ENCODE measurements at regions not wholly inside any gene's neighbourhood (a gene's known extent, or its start where the extent isn't known, plus 50 kb on each side); places are given as distances from the start of the nearest gene placed in this dataset.

DNA sequence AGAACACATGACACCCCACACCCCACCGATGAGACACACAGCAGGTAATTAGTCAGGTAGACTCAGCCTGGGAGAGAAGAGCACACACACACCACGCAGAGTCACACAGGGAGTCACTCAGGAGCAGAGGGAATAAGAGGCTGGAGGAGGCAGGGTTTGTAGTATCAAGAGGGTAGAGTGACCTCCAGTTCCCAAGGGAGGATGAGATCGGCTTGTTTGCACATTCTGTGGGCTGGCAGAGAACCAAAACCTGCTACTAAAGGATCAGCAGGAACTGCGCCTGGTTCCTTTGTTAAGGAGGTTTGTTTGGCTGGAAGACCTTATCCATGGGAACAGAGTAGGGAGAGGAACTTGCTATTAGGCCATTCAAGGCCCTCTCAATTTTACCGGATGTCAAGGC is 281.4 kb upstream of the SLCO3A1 start:
- TF ChIP-seq PAX5 (IDR thresholded peaks at IDR 0.05; ENCODE audit: insufficient read depth, low read length, severe bottlenecking) (no peak), SPI1 (IDR thresholded peaks at IDR 0.05; ENCODE audit: low read depth, low read length) (no peak), POLR2A (IDR thresholded peaks at IDR 0.05; ENCODE audit: low read depth, low read length) (no peak), POLR2AphosphoS5 (IDR thresholded peaks at IDR 0.05; ENCODE audit: low read depth, low read length) (no peak), TAF1 (IDR thresholded peaks at IDR 0.05; ENCODE audit: low read depth, low read length) (no peak), POU2F2 (IDR thresholded peaks at IDR 0.05; ENCODE audit: low read depth, low read length) (no peak)
- FAIRE-seq = no peak
- DNase-seq (ENCODE audit: insufficient read length, low spot score) = no peak

DNA sequence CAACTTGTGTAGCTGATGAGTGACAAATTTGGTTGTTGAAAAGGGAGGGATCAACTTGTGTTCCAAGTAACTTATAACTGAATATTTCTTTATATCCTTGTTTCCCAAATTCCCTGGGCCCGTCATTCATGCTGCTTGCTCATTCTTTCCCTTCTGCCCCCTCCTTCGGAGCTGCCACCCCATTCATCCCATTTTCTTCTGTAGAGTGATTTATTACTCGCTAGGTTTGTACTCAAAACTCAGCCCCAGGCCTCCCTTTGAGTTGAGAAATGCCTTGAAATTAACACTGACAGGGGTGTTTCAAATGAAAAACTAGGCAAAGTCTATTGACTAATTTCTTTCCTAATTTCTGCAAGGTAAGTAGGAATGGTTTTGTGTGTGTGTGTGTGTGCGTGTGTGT is 277.4 kb upstream of the SLCO3A1 start:
- TF ChIP-seq TAF1 (IDR thresholded peaks at IDR 0.05; ENCODE audit: low read depth, low read length) = no peak
- no peak for FAIRE-seq
- DNase-seq (ENCODE audit: insufficient read length, low spot score) = no peak

DNA sequence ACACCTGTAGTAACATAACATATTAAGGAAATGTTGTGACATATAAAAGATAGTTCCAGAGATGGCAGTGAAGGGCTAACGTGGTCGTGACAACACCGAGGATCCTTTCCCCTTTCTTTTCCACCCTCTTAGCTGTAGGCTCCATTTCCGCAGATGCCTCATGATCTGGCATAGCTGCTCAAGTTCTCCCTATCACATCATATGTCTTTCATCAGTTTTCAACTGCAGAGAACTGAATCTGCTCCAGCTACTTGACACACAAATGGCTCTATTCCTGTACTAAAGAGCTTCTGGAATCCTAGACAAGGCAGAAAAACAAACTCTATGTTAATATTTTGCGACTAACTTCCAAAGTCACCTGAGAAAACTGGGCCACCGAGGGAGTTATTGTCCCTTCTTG is 275.0 kb upstream of the SLCO3A1 start:
- DNase-seq (ENCODE audit: insufficient read length, low spot score) = no peak
- TF ChIP-seq POLR2AphosphoS5 (IDR thresholded peaks at IDR 0.05; ENCODE audit: low read depth, low read length) (no peak), TAF1 (IDR thresholded peaks at IDR 0.05; ENCODE audit: low read depth, low read length) (no peak), POLR2A (IDR thresholded peaks at IDR 0.05; ENCODE audit: low read depth, low read length) (no peak), SPI1 (IDR thresholded peaks at IDR 0.05; ENCODE audit: low read depth, low read length) (no peak), PAX5 (IDR thresholded peaks at IDR 0.05; ENCODE audit: insufficient read depth, low read length, severe bottlenecking) (no peak), POU2F2 (IDR thresholded peaks at IDR 0.05; ENCODE audit: low read depth, low read length) (no peak)
- FAIRE-seq = no peak

DNA sequence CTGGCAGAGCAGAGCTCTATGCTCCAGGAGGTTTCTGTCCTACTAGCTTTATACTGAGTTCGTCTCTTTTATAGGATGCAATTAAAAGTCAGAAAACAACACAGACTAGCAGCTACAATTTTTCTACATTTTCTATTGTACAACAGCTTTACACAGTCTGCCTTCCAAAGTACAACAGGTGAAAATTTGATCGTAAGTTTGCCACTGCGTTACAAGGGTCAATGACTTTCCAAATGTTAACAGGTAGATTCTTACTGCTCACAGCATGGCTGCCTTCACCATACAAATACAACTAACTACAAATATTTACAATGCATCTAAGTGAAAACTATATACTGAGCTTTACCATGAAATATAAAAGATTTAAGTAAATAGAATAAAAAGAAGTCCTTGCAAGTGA is 268.6 kb upstream of the SLCO3A1 start:
- FAIRE-seq (no peak), DNase-seq (ENCODE audit: insufficient read length, low spot score) (no peak)
- TF ChIP-seq POU2F2 (IDR thresholded peaks at IDR 0.05; ENCODE audit: low read depth, low read length) (no peak), POLR2A (IDR thresholded peaks at IDR 0.05; ENCODE audit: low read depth, low read length) (no peak), TAF1 (IDR thresholded peaks at IDR 0.05; ENCODE audit: low read depth, low read length) (no peak), SPI1 (IDR thresholded peaks at IDR 0.05; ENCODE audit: low read depth, low read length) (no peak), PAX5 (IDR thresholded peaks at IDR 0.05; ENCODE audit: insufficient read depth, low read length, severe bottlenecking) (no peak), POLR2AphosphoS5 (IDR thresholded peaks at IDR 0.05; ENCODE audit: low read depth, low read length) (no peak)

DNA sequence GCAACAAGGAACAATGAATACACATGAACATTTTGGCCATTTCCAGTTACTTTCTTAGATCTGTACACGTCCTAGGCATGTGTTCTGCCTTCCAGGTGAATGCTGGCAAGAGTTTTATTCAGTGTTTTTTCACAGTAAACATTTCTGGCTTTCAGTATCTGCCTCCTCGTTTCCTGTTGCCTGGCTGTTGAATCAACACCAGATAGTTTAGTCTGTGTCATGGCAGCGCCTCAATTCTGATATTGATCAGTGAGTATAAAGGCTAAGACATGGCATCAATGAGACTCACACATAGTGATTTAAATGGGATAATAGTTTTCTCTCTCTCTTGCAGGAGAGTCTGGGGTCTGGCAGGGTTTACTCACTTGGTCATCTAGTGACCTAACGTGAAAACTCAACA is 266.9 kb upstream of the SLCO3A1 start:
- DNase-seq (ENCODE audit: insufficient read length, low spot score) (no peak), FAIRE-seq (no peak)
- no peak for TF ChIP-seq SPI1 (IDR thresholded peaks at IDR 0.05; ENCODE audit: low read depth, low read length)
- no peak for TF ChIP-seq PAX5 (IDR thresholded peaks at IDR 0.05; ENCODE audit: insufficient read depth, low read length, severe bottlenecking)
- no peak for TF ChIP-seq POLR2A (IDR thresholded peaks at IDR 0.05; ENCODE audit: low read depth, low read length)
- TF ChIP-seq POLR2AphosphoS5 (IDR thresholded peaks at IDR 0.05; ENCODE audit: low read depth, low read length) = no peak
- no peak for TF ChIP-seq POU2F2 (IDR thresholded peaks at IDR 0.05; ENCODE audit: low read depth, low read length)
- no peak for TF ChIP-seq TAF1 (IDR thresholded peaks at IDR 0.05; ENCODE audit: low read depth, low read length)

DNA sequence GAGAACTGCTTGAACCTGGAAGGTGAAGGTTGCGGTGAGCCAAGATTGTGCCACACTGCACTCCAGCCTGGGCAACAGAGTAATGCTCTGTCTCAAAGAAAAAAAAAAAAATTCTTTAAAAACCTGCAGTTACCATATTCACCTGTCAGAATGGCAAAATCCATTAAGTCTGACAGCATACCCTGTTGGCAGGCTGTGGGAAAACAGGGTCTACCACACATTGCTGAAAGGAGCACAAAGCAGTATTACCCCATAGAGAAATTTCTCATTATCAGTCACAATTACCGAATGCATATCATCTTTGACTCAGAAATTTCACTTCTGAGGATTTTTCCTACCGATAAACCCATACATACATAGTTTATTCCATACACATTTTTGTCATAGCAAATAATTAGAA is 264.1 kb upstream of the SLCO3A1 start:
- no peak for DNase-seq (ENCODE audit: insufficient read length, low spot score)
- no peak for TF ChIP-seq POLR2AphosphoS5 (IDR thresholded peaks at IDR 0.05; ENCODE audit: low read depth, low read length)
- TF ChIP-seq TAF1 (IDR thresholded peaks at IDR 0.05; ENCODE audit: low read depth, low read length) = no peak
- TF ChIP-seq SPI1 (IDR thresholded peaks at IDR 0.05; ENCODE audit: low read depth, low read length) = no peak
- TF ChIP-seq POU2F2 (IDR thresholded peaks at IDR 0.05; ENCODE audit: low read depth, low read length) = no peak
- no peak for TF ChIP-seq POLR2A (IDR thresholded peaks at IDR 0.05; ENCODE audit: low read depth, low read length)
- TF ChIP-seq PAX5 (IDR thresholded peaks at IDR 0.05; ENCODE audit: insufficient read depth, low read length, severe bottlenecking) = no peak
- FAIRE-seq = no peak

DNA sequence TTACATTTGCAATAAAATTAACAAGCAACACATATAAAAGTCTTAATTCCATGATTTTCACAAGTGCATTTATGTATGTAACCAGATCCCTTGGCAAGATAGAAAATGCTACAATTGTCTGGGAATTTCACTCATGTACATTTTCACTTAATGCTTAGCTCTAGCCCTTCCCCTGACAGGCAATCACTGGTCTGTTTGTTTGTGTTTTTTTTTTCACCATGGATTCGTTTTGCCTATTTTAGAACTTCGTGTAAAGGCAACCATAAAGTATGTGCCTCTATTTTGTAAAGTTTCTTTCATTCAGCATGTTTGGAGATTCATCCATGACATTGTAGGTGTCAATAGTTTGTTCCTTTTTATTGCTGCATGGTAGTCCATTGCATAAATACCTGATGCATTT is 260.9 kb upstream of the SLCO3A1 start:
- FAIRE-seq (no peak), DNase-seq (ENCODE audit: insufficient read length, low spot score) (no peak)
- TF ChIP-seq POLR2AphosphoS5 (IDR thresholded peaks at IDR 0.05; ENCODE audit: low read depth, low read length) = no peak
- no peak for TF ChIP-seq TAF1 (IDR thresholded peaks at IDR 0.05; ENCODE audit: low read depth, low read length)
- TF ChIP-seq PAX5 (IDR thresholded peaks at IDR 0.05; ENCODE audit: insufficient read depth, low read length, severe bottlenecking) = no peak
- TF ChIP-seq POLR2A (IDR thresholded peaks at IDR 0.05; ENCODE audit: low read depth, low read length) = no peak
- TF ChIP-seq POU2F2 (IDR thresholded peaks at IDR 0.05; ENCODE audit: low read depth, low read length) = no peak
- TF ChIP-seq SPI1 (IDR thresholded peaks at IDR 0.05; ENCODE audit: low read depth, low read length) = no peak

DNA sequence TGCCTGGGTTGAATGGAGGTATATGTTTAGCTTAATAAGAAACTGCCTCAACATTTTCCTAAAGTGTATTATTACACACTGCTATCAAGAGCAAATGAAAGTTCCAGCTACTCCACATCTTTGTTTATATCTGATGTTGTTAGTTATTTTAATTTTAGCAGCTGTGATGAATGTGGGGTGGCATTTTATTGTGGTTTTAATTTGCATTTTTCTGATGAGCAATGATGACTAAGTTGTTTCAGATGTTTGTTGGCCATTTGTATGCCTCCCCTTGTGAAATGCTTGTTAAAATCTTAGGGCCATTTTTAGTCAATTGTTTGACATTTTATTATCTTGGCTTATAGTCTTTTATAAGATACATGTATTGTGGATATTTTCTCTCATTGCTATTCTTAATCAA is 260.4 kb upstream of the SLCO3A1 start:
- TF ChIP-seq POLR2AphosphoS5 (IDR thresholded peaks at IDR 0.05; ENCODE audit: low read depth, low read length) = no peak
- TF ChIP-seq POLR2A (IDR thresholded peaks at IDR 0.05; ENCODE audit: low read depth, low read length) = no peak
- FAIRE-seq = no peak
- no peak for DNase-seq (ENCODE audit: insufficient read length, low spot score)

DNA sequence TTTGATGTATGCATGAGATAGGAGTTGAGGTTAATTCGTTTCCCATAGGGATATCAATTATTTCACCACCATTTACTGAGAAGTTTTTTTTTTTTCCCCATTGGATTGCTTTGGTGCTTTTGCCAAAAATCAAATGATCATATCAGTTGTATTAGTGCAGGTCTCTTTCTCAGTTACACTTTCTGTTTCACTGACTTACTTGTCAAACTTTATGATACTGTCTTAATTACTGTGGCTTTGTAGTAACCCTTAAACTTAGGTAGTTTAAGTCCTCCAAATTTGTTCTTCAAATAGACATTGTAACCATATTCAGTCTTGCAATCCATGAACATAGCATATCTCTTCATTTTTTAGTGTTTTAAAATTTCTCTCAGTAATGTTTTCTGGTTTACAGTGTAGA is 259.9 kb upstream of the SLCO3A1 start:
- no peak for TF ChIP-seq POLR2AphosphoS5 (IDR thresholded peaks at IDR 0.05; ENCODE audit: low read depth, low read length)
- TF ChIP-seq TAF1 (IDR thresholded peaks at IDR 0.05; ENCODE audit: low read depth, low read length) = no peak
- TF ChIP-seq POU2F2 (IDR thresholded peaks at IDR 0.05; ENCODE audit: low read depth, low read length) = no peak
- TF ChIP-seq SPI1 (IDR thresholded peaks at IDR 0.05; ENCODE audit: low read depth, low read length) = no peak
- TF ChIP-seq POLR2A (IDR thresholded peaks at IDR 0.05; ENCODE audit: low read depth, low read length) = no peak
- no peak for TF ChIP-seq PAX5 (IDR thresholded peaks at IDR 0.05; ENCODE audit: insufficient read depth, low read length, severe bottlenecking)
- FAIRE-seq (no peak), DNase-seq (ENCODE audit: insufficient read length, low spot score) (no peak)

DNA sequence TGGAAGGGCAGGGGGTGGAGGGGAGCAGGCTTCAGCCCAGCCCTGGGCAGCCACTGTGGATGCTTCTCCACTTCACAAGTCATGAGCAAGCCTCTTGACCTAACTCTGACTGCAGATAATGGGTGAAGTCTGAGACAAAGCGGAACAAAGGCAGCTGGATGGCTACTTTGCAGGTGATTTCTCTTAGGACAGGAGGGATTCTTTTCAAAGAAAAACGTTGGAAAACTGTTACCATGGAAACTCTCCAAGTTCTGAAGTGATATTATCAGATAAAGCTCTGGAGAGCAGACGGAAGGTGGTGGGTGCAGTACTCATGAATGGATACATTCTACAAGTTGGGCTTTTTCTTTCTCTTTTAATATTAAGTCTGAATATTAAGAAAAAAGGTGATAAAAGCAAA is 254.2 kb upstream of the SLCO3A1 start:
- no peak for FAIRE-seq
- TF ChIP-seq TAF1 (IDR thresholded peaks at IDR 0.05; ENCODE audit: low read depth, low read length) (no peak), SPI1 (IDR thresholded peaks at IDR 0.05; ENCODE audit: low read depth, low read length) (no peak), PAX5 (IDR thresholded peaks at IDR 0.05; ENCODE audit: insufficient read depth, low read length, severe bottlenecking) (no peak), POLR2AphosphoS5 (IDR thresholded peaks at IDR 0.05; ENCODE audit: low read depth, low read length) (no peak), POU2F2 (IDR thresholded peaks at IDR 0.05; ENCODE audit: low read depth, low read length) (no peak), POLR2A (IDR thresholded peaks at IDR 0.05; ENCODE audit: low read depth, low read length) (no peak)
- DNase-seq (ENCODE audit: insufficient read length, low spot score) = no peak

All from GM12891 (cell line).